ENCODE measurements at regions not wholly inside any gene's neighbourhood (a gene's known extent, or its start where the extent isn't known, plus 50 kb on each side); places are given as distances from the start of the nearest gene placed in this dataset.
A peak's percentile ranks its signal among the peaks of the same experiment; 100 is the strongest.

- intact Hi-C loops (cut with DNase I), result no loop called here
- Histone ChIP-seq H3K36me3 (no peaks in the 10 kb centered on the region), H3K27me3 (no peaks in the 10 kb centered on the region), H3K4me1 (no peaks in the 10 kb centered on the region), H3K9me3 (no peaks in the 10 kb centered on the region), H3K27ac (no peak overlapping the region), H3K4me3 (no peak overlapping the region)
- ATAC-seq (no peak), DNase-seq (no peak)
- no peak for TF ChIP-seq CTCF (IDR thresholded peaks at IDR 0.05)
Observed at GRCh38 chr2:19050354-19050753, 308.1 kb downstream of the OSR1 start.

- ATAC-seq, result peak; percentile 78
- intact Hi-C loops (cut with DNase I), result no loop called here
- peak; percentile 81 for DNase-seq
Observed at GRCh38 chr2:19048593-19049266, 309.7 kb downstream of the OSR1 start.

GRCh38 chr2:19046986-19047780 is 311.2 kb downstream of the OSR1 start:
- H3K4me3 ChIP-seq, result no peak overlapping the region
- DNase-seq (no peak), ATAC-seq (no peak)
- no peaks in the 10 kb centered on the region for H3K9me3 ChIP-seq
- no peak for TF ChIP-seq CTCF (IDR thresholded peaks at IDR 0.05)
- H3K27me3 ChIP-seq, result no peaks in the 10 kb centered on the region
- intact Hi-C loops (cut with DNase I), result no loop called here
- no peaks in the 10 kb centered on the region for H3K36me3 ChIP-seq
- no peaks in the 10 kb centered on the region for H3K4me1 ChIP-seq
- no peak overlapping the region for H3K27ac ChIP-seq

More at GRCh38 chr2:19048593-19049266, 309.7 kb downstream of the OSR1 start:
- Histone ChIP-seq H3K36me3 (no peaks in the 10 kb centered on the region), H3K27me3 (no peaks in the 10 kb centered on the region), H3K9me3 (no peaks in the 10 kb centered on the region), H3K4me1 (no peaks in the 10 kb centered on the region), H3K4me3 (no peak overlapping the region), H3K27ac (no peak overlapping the region)
- no peak for TF ChIP-seq CTCF (IDR thresholded peaks at IDR 0.05)

- Histone ChIP-seq H3K4me1 (no peaks in the 10 kb centered on the region), H3K36me3 (no peaks in the 10 kb centered on the region), H3K27me3 (no peaks in the 10 kb centered on the region), H3K27ac (no peak overlapping the region), H3K4me3 (no peak overlapping the region), H3K9me3 (no peaks in the 10 kb centered on the region)
- DNase-seq, result no peak
- no peak for ATAC-seq
- no peak for TF ChIP-seq CTCF (IDR thresholded peaks at IDR 0.05)
- intact Hi-C loops (cut with DNase I), result no loop called here
Observed at GRCh38 chr2:19045151-19045550, 313.3 kb downstream of the OSR1 start.

- intact Hi-C loops (cut with DNase I), result no loop called here
- no peak for TF ChIP-seq CTCF (IDR thresholded peaks at IDR 0.05)
- Histone ChIP-seq H3K36me3 (no peaks in the 10 kb centered on the region), H3K9me3 (no peaks in the 10 kb centered on the region), H3K27me3 (no peaks in the 10 kb centered on the region), H3K4me3 (no peak overlapping the region), H3K4me1 (peaks cover 4% of the 10 kb centered on the region), H3K27ac (no peak overlapping the region)
- DNase-seq (no peak), ATAC-seq (peak; percentile 87)
Observed at GRCh38 chr2:19043893-19044292, 314.5 kb downstream of the OSR1 start.

Measured in upper lobe of right lung (tissue), 1 donor.